Thymus (tissue), 11 donors: ENCODE measurements at regions not wholly inside any gene's neighbourhood (a gene's known extent, or its start where the extent isn't known, plus 50 kb on each side); places are given as distances from the start of the nearest gene placed in this dataset.

Experiments used
- DNase-seq, 9 donors: peaks; one replicate each; pipeline ENCODE4 v3.0.0-alpha.2; 2013; ENCODE audit warnings: low spot score in 9 of 9, low read depth in 6 of 9, missing footprints in 1 of 9
- H3K27ac ChIP-seq, 2 donors: one replicate each; pipeline ENCODE4 v1.5.1; 2013; ENCODE audit warnings: control low read depth in 1 of 2, low read depth in 1 of 2, low read length in 1 of 2, mild to moderate bottlenecking in 1 of 2, moderate library complexity in 1 of 2
- H3K27me3 ChIP-seq, 2 donors: one replicate each; pipeline ENCODE4 v1.5.1; 2013; ENCODE audit warnings: low read length in 1 of 2; ENCODE audit not compliant: control insufficient read depth in 2 of 2, insufficient read depth in 1 of 2
- H3K36me3 ChIP-seq, 2 donors: one replicate each; pipeline ENCODE4 v1.5.1; 2013; ENCODE audit warnings: low read length in 1 of 2, mild to moderate bottlenecking in 1 of 2, moderate library complexity in 1 of 2; ENCODE audit not compliant: control insufficient read depth in 2 of 2, insufficient read depth in 2 of 2
- H3K4me1 ChIP-seq, 2 donors: one replicate each; pipeline ENCODE4 v1.5.1; 2013; ENCODE audit warnings: low read length in 2 of 2; ENCODE audit not compliant: control insufficient read depth in 2 of 2, insufficient read depth in 2 of 2
- H3K4me3 ChIP-seq, 2 donors: one replicate each; pipeline ENCODE4 v1.5.1; 2013; ENCODE audit warnings: low read length in 2 of 2, control low read depth in 1 of 2, mild to moderate bottlenecking in 1 of 2
- H3K9me3 ChIP-seq, 2 donors: one replicate each; pipeline ENCODE4 v1.5.1; 2013; ENCODE audit warnings: low read length in 1 of 2, mild to moderate bottlenecking in 1 of 2; ENCODE audit not compliant: control insufficient read depth in 2 of 2, insufficient read depth in 1 of 2
- WGBS: extraction: QIAGEN DNeasy Blood & Tissue Kit; methylation state at CpG from one replicate; pipeline ENCODE4 v1.1.7; 2013; 5-methylcytosine and 5-hydroxymethylcytosine counted together
- donor health status: healthy.

DNA sequence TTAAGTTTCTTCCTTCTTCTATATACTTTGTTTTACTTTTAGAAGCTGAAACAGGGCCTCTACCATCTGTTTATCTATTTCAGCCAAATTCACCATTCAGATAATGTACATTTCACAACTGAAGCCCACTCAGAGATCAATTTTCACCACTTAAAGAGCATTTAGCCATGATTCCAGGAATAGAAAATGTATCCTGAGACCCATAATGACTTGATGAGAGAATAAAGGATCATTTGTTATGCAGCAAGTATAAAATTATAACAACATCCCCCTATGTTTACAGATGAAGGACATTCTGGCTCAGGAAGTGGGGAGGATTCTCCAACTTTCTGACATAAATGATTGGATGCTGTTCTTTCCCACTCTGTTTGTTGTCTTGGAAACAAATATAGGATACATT lies 962.1 kb upstream of the EEF2KMT start:
- H3K4me3 ChIP-seq, result no peak overlapping the region
- H3K36me3 ChIP-seq, result no peaks in the 10 kb centered on the region
- no peaks in the 10 kb centered on the region for H3K9me3 ChIP-seq
- no peak for DNase-seq
- no peaks in the 10 kb centered on the region for H3K4me1 ChIP-seq
- H3K27ac ChIP-seq, result no peak overlapping the region
- no peaks in the 10 kb centered on the region for H3K27me3 ChIP-seq

DNA sequence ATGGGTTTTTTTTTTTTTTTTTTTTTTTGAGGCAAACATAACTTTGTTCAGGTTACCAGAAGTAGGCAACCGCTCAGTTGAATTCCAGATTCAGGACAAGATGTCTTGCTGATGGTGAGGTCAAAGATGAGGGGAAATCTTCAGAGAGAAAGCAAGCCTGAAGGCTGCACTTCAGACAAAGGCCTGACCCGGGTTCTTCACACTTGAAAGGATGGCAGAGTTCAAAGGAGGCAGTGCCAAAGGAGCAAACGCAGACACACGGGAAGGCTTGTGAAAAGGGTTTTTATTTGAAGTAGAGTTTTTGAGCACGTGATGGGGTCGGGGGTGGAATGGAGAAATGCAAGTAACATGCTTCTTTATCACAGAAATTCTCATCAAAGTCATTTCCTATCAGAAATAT lies 960.2 kb upstream of the EEF2KMT start:
- Histone ChIP-seq H3K27me3 (no peaks in the 10 kb centered on the region), H3K9me3 (no peaks in the 10 kb centered on the region), H3K4me3 (no peak overlapping the region), H3K36me3 (no peaks in the 10 kb centered on the region), H3K27ac (no peak overlapping the region), H3K4me1 (no peaks in the 10 kb centered on the region)
- no peak for DNase-seq
- WGBS, result 52% methylated on average over 6 of the region's 6 CpGs

DNA sequence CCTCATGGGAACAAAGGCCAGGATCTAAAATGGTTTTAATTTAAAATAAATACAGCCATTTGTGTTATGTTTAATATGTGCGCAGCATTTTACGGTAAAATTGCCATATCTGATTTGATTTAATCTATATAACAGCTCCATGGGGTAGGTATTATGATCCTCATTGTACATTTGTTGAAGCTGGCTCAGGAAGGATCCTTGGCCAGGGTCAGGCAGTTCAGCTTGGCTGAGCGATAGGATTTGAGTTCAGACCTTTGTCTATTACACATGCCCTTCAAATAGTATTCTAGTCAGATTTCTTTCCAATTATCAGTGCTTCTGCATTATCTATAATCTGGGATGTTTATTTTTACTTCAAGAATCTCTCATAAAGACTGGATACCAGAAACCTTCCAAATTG lies 950.4 kb upstream of the EEF2KMT start:
- DNase-seq, result no peak
- H3K9me3 ChIP-seq, result no peaks in the 10 kb centered on the region
- H3K27ac ChIP-seq, result no peak overlapping the region
- no peaks in the 10 kb centered on the region for H3K27me3 ChIP-seq
- whole genome bisulfite sequencing, result 96% methylated on average over 3 of the region's 3 CpGs
- no peaks in the 10 kb centered on the region for H3K4me1 ChIP-seq
- H3K4me3 ChIP-seq, result no peak overlapping the region
- H3K36me3 ChIP-seq, result no peaks in the 10 kb centered on the region

DNA sequence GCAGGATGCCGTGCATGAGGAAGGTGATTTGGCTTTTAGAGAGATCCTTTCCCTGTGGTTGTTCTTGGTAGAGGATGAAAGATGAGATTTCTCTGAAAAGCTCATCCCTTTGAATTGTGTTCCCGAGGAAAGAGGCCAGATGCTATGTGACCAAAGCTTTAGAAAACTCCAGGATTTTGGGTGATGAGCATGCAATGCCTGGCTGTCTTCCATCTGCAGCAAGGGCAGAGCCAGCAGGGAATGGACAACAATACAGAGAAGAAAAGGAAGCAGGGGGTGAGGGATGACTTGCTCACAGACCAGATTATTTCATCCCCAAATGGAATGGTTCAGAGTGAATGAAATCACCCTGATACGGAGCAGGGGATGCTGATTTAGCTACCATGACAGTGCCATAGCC lies 949.7 kb upstream of the EEF2KMT start:
- H3K27me3 ChIP-seq, result no peaks in the 10 kb centered on the region
- DNase-seq, result no peak
- no peak overlapping the region for H3K27ac ChIP-seq
- no peaks in the 10 kb centered on the region for H3K36me3 ChIP-seq
- no peak overlapping the region for H3K4me3 ChIP-seq
- no peaks in the 10 kb centered on the region for H3K4me1 ChIP-seq
- no peaks in the 10 kb centered on the region for H3K9me3 ChIP-seq
- 88% methylated on average over 3 of the region's 3 CpGs for WGBS

DNA sequence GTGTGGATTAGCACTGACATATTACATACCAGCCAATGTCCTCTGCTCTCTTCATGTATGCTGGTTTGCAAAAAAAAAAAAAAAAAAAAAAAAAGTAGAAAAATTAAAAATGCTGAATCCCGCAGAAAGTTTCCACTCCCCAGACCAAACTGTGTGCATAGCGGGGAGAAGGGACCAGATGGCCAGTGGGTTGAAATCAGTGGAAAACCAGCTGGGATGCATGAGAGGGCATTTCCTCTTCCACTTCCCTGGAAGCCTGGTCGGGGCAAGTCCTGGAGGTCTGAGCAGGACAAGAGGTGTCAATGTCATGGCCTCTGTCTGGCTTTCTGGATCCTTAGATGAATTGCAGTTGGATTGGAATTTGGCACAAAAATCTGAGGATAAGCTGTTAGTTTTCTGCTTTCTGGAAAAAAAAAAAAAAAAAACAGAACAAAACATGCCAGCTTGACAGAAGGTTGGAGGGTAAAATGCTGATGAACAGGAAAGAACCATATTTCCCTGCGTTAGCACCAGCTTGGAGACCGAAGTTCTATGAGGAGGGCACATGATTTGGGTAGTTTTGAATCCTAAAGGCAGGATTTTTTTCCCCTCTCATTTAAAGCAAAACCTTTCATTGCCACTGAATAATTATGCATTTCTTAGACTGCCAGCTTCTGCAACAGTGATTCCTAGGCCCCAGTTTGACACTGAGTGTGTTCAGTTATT lies 941.5 kb upstream of the EEF2KMT start:
- H3K27ac ChIP-seq, result no peak overlapping the region
- 87% methylated on average over 5 of the region's 5 CpGs for WGBS

DNA sequence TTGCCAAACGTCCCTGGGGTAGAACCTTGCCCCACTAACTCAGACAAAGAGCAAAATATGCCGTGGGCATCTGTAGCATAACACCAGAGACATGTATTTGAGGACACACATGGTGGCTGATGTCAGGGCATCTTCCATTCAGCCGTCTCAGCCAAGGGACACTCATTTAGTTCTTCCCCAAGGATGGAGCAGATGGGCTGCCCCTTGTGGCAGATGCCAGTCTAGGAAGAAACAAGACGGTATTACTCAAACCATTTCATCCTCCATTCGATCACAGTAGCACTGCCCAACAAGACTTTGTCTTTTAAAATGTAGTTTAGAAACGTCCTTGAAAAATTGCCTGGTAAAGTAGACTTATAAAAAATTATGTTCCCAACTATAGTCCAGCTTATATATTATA lies 937.6 kb upstream of the EEF2KMT start:
- no peak for DNase-seq
- Histone ChIP-seq H3K9me3 (no peaks in the 10 kb centered on the region), H3K27me3 (no peaks in the 10 kb centered on the region), H3K27ac (no peak overlapping the region), H3K4me1 (no peaks in the 10 kb centered on the region), H3K4me3 (no peak overlapping the region), H3K36me3 (no peaks in the 10 kb centered on the region)
- WGBS, result 80% methylated on average over 6 of the region's 6 CpGs

More for the DNA sequence above, 941.5 kb upstream of the EEF2KMT start:
- Histone ChIP-seq H3K4me3 (no peak overlapping the region), H3K9me3 (no peaks in the 10 kb centered on the region), H3K36me3 (no peaks in the 10 kb centered on the region), H3K4me1 (no peaks in the 10 kb centered on the region), H3K27me3 (no peaks in the 10 kb centered on the region)
- DNase-seq, result no peak

DNA sequence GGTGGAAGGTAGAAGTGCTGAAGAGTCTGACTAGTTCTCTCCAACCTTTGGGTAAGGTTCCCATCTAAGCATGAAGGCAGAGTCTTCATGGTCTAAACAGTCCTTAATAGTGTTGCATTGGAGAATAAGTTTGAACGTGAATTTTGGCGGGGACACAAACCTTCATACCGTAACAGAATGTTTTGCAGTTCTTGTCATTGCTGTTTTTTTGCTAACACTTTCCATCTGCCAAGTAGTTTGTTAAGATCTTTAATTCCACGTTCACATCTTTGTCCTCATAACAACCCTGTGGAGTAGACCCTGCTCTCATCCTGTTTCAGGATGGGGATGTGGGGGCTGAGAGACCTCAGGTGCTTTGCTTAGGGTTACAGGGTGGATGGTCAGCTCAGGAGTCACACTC lies 936.9 kb upstream of the EEF2KMT start:
- Histone ChIP-seq H3K36me3 (no peaks in the 10 kb centered on the region), H3K27me3 (no peaks in the 10 kb centered on the region), H3K4me1 (no peaks in the 10 kb centered on the region), H3K9me3 (no peaks in the 10 kb centered on the region), H3K27ac (no peak overlapping the region), H3K4me3 (no peak overlapping the region)
- 93% methylated on average over 4 of the region's 4 CpGs for WGBS
- DNase-seq, result no peak

DNA sequence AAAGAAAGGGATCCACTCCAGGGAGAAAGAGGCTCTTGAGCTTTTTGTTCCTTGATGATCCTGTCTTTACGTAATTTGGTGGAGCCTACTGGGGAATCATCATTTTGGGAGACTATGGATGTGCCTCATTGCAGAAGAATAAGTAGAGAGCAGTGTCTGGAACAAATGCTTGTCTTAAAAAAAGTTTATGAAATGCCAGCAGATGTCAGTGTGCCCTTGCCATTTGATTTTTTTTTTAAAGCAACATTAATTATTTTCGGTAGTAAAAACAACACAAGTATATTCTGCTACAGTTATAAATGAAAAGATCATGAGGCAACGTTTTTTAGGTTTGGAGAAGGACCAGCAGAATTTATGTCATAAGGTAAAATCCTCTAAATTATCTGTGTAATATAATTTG lies 934.8 kb upstream of the EEF2KMT start:
- no peaks in the 10 kb centered on the region for H3K4me1 ChIP-seq
- H3K27ac ChIP-seq, result no peak overlapping the region
- H3K4me3 ChIP-seq, result no peak overlapping the region
- H3K36me3 ChIP-seq, result no peaks in the 10 kb centered on the region
- 83% methylated on average over 3 of the region's 3 CpGs for WGBS
- no peak for DNase-seq
- H3K27me3 ChIP-seq, result no peaks in the 10 kb centered on the region
- H3K9me3 ChIP-seq, result no peaks in the 10 kb centered on the region

DNA sequence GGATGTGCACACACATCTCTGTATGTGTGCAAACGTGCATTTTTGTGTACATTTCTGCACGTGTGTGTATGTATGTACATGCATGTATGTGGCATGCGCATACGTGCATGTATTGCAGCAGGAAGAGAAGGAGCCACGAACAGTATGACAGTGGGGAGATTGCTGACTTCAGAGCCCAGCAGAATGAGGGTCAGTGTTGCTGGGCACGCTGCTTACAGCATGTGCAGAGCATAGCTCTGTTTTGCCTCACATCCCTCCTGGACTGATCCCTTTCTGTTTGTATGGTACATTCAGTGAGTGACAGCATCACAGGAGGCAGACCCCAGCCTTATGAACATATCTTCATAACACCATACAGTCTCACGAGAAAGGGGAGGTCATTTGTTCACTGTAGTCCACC lies 934.0 kb upstream of the EEF2KMT start:
- no peak overlapping the region for H3K27ac ChIP-seq
- no peaks in the 10 kb centered on the region for H3K4me1 ChIP-seq
- H3K9me3 ChIP-seq, result no peaks in the 10 kb centered on the region
- 63% methylated on average over 7 of the region's 7 CpGs for WGBS
- H3K27me3 ChIP-seq, result no peaks in the 10 kb centered on the region
- no peak overlapping the region for H3K4me3 ChIP-seq
- DNase-seq, result no peak
- no peaks in the 10 kb centered on the region for H3K36me3 ChIP-seq

DNA sequence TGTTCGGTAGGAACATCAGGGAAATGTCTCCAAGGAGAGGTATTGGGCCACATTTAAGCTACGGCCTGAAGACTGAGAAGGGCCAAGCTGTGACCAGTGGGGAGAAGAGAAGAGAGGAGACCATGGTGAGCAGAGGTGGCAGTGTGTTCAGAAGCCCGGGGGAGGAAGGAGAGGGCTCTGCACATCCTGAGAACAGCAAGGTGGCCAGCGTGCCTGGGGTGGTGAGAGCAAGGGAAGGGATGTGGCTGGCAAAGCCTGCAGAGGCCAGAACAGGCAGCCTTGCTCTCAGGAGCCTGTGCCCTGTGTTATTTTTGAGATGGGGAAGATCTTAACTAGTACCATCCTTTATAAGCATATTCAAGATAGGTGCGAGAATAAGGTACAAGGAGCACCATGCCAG lies 933.5 kb upstream of the EEF2KMT start:
- Histone ChIP-seq H3K9me3 (no peaks in the 10 kb centered on the region), H3K4me3 (no peak overlapping the region), H3K27ac (no peak overlapping the region), H3K4me1 (no peaks in the 10 kb centered on the region), H3K27me3 (no peaks in the 10 kb centered on the region), H3K36me3 (no peaks in the 10 kb centered on the region)
- no peak for DNase-seq
- 80% methylated on average over 5 of the region's 5 CpGs for WGBS
